DND-41 (cell line): ENCODE measurements at regions not wholly inside any gene's neighbourhood (a gene's known extent, or its start where the extent isn't known, plus 50 kb on each side); places are given as distances from the start of the nearest gene placed in this dataset.

ENCODE experiments used
- CTCF ChIP-seq: IDR thresholded peaks from 2 replicates; pipeline ENCODE4 v1.5.1; 2012; ENCODE audit warnings: borderline replicate concordance, low read length, moderate library complexity, mild to moderate bottlenecking; ENCODE audit not compliant: poor library complexity, severe bottlenecking; ENCODE audit errors: extremely low read depth
- EZH2 ChIP-seq: IDR thresholded peaks from 3 replicates; pipeline ENCODE4 v1.6.1; 2012; ENCODE audit warnings: borderline replicate concordance, low read depth, mild to moderate bottlenecking, moderate library complexity, low read length, inconsistent platforms; ENCODE audit not compliant: severe bottlenecking

DNA sequence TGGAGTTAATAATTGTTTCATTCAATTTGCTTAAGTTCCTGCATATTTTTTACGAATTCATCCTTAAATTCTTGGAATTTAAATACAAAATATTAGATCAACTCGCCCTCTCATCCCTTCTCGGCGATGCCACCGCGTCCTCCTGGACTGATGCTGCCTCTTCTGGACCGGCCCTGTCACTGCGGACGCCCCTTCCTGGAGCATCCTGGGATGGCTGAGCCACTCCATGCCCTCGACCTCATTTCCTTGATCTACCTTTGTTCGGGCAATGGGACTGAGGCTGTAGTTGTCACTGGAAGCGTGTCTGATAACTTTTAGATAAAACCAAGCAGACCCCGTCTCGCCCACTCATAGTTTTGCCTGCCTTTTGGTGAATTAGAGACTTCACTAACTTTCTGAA is 283.7 kb downstream of the TEX29 start:
- TF ChIP-seq CTCF (peak; percentile 29), EZH2 (no peak)
